ENCODE measurements at regions not wholly inside any gene's neighbourhood (a gene's known extent, or its start where the extent isn't known, plus 50 kb on each side); places are given as distances from the start of the nearest gene placed in this dataset.
"Not testable (repeated sequence)": the region's sequence is repeated elsewhere in the genome, so short reads cannot be mapped to it uniquely, and the experiment has no call there.

GRCh38 chr10:35938160-35938559 lies 296.1 kb upstream of the FZD8 start:
- WGBS, 2 donors: 94 to 95% methylated on average over 5 of the region's 5 CpGs

GRCh38 chr10:35937546-35937945 lies 295.4 kb upstream of the FZD8 start:
- WGBS, 2 donors: 95% methylated on average over 7 of the region's 7 CpGs
- DNase-seq: no peak
- H3K4me1 ChIP-seq: peaks cover 3% of the 10 kb centered on the region
- no peaks in the 10 kb centered on the region for H3K36me3 ChIP-seq (ENCODE audit: low read depth, missing control alignments)
- no peak overlapping the region for H3K27ac ChIP-seq
- intact Hi-C loops (cut with DNase I; ENCODE audit: low total_unique reads): no loop called here
- H3K27me3 ChIP-seq: no peaks in the 10 kb centered on the region
- no peak overlapping the region for H3K4me3 ChIP-seq
- TF ChIP-seq CTCF (IDR thresholded peaks at IDR 0.05): no peak
- TF ChIP-seq POLR2A (IDR thresholded peaks at IDR 0.05): no peak
- no peaks in the 10 kb centered on the region for H3K9me3 ChIP-seq

More at GRCh38 chr10:35938160-35938559, 296.1 kb upstream of the FZD8 start:
- Histone ChIP-seq H3K27ac (no peak overlapping the region), H3K9me3 (no peaks in the 10 kb centered on the region), H3K36me3 (ENCODE audit: low read depth, missing control alignments) (no peaks in the 10 kb centered on the region), H3K27me3 (no peaks in the 10 kb centered on the region), H3K4me3 (no peak overlapping the region), H3K4me1 (peaks cover 3% of the 10 kb centered on the region)
- DNase-seq: no peak
- TF ChIP-seq POLR2A (IDR thresholded peaks at IDR 0.05) (no peak), CTCF (IDR thresholded peaks at IDR 0.05) (no peak)
- intact Hi-C loops (cut with DNase I; ENCODE audit: low total_unique reads): no loop called here

DNA sequence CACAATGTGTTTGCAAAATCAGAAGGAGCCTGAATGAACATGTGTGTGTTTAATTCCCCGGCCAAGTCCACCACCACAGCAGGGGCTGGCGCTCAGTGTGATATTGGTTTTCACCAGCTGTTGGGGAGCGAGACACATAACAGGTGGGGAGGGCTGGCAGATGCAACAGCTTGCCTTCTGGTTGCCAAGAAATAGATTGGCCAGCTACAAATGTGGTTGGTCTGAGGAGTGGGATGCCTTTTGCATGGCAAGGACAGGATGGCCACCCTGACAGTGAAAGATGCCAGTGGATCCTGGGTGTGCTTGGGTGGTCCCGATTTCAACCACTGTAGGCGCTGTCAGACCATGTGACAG lies 292.5 kb upstream of the FZD8 start:
- no peaks in the 10 kb centered on the region for H3K9me3 ChIP-seq
- intact Hi-C loops (cut with DNase I; ENCODE audit: low total_unique reads): no loop called here
- 92 to 95% methylated on average over 3 to 5 of the region's 5 CpGs for WGBS, 2 donors

DNA sequence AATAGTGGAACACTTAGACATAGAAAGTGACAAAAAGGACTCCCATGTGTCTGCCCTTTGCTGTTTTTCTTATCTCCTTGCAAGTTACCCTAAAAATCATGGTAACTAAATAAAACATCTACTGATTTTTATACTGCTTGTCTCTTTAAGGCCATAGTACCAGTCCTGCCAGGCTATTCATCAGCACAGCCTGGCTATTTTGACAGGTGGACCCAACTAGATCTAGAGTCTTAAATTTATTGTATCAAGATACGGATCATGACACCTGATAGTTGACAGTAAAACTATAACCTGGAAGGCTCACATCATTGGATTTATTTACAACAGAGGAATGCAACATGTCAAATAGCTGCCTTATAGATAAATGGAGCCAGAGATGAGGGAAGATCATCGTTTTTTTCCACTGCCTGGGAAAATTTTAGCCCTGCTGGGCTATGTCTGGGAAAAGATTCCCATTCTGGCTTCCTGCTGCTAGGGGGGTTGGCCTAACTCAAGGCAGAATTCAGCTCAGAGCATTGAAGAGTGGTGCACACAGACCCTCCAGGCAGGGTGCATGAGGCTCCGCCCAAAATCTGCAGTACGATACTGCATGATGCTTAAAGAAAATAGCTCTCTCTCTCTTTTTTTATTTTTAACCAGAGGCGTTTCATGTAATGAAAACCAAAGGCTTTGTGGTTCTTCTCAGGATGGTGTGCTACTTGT lies 292.0 kb upstream of the FZD8 start:
- Histone ChIP-seq H3K9me3 (no peaks in the 10 kb centered on the region), H3K4me1 (no peaks in the 10 kb centered on the region), H3K27ac (no peak overlapping the region), H3K27me3 (no peaks in the 10 kb centered on the region), H3K36me3 (ENCODE audit: low read depth, missing control alignments) (no peaks in the 10 kb centered on the region), H3K4me3 (no peak overlapping the region)
- WGBS, 2 donors: 83 to 84% methylated on average over 5 of the region's 5 CpGs
- no peak for DNase-seq
- intact Hi-C loops (cut with DNase I; ENCODE audit: low total_unique reads): no loop called here
- TF ChIP-seq CTCF (IDR thresholded peaks at IDR 0.05): no peak
- no peak for TF ChIP-seq POLR2A (IDR thresholded peaks at IDR 0.05)

More for the DNA sequence above, 292.5 kb upstream of the FZD8 start:
- Histone ChIP-seq H3K27me3 (no peaks in the 10 kb centered on the region), H3K4me3 (no peak overlapping the region), H3K4me1 (no peaks in the 10 kb centered on the region), H3K27ac (no peak overlapping the region), H3K36me3 (ENCODE audit: low read depth, missing control alignments) (no peaks in the 10 kb centered on the region)
- no peak for TF ChIP-seq POLR2A (IDR thresholded peaks at IDR 0.05)
- TF ChIP-seq CTCF (IDR thresholded peaks at IDR 0.05): no peak
- DNase-seq: no peak

GRCh38 chr10:35933491-35933890 lies 291.4 kb upstream of the FZD8 start:
- intact Hi-C loops (cut with DNase I; ENCODE audit: low total_unique reads): no loop called here
- Histone ChIP-seq H3K36me3 (ENCODE audit: low read depth, missing control alignments) (no peaks in the 10 kb centered on the region), H3K4me3 (no peak overlapping the region), H3K4me1 (no peaks in the 10 kb centered on the region), H3K27ac (no peak overlapping the region), H3K27me3 (no peaks in the 10 kb centered on the region), H3K9me3 (no peaks in the 10 kb centered on the region)
- DNase-seq: no peak
- TF ChIP-seq POLR2A (IDR thresholded peaks at IDR 0.05) (no peak), CTCF (IDR thresholded peaks at IDR 0.05) (no peak)
- WGBS, 2 donors: 85 to 92% methylated on average over 1 of the region's 1 CpG

GRCh38 chr10:35929962-35930361 lies 287.9 kb upstream of the FZD8 start:
- H3K4me3 ChIP-seq; H3K36me3 ChIP-seq (ENCODE audit: low read depth, missing control alignments); H3K9me3 ChIP-seq; H3K27me3 ChIP-seq; intact Hi-C loops (cut with DNase I; ENCODE audit: low total_unique reads); H3K27ac ChIP-seq; DNase-seq: not testable (repeated sequence)
- 96 to 97% methylated on average over 2 of the region's 2 CpGs for WGBS, 2 donors
- H3K4me1 ChIP-seq: peaks cover 16% of the 10 kb centered on the region
